ENCODE measurements at regions not wholly inside any gene's neighbourhood (a gene's known extent, or its start where the extent isn't known, plus 50 kb on each side); places are given as distances from the start of the nearest gene placed in this dataset.

GRCh38 chr12:30813525-30814294 lies 59.0 kb upstream of the CAPRIN2 start:
- Mint-ChIP-seq H3K27ac (no peak overlapping the region), H3K36me3 (no peaks in the 10 kb centered on the region), H3K9me3 (no peaks in the 10 kb centered on the region)
- peak; percentile 64 to 85 for ATAC-seq
- no peak for DNase-seq (ENCODE audit: low spot score in 2 of 2)

DNA sequence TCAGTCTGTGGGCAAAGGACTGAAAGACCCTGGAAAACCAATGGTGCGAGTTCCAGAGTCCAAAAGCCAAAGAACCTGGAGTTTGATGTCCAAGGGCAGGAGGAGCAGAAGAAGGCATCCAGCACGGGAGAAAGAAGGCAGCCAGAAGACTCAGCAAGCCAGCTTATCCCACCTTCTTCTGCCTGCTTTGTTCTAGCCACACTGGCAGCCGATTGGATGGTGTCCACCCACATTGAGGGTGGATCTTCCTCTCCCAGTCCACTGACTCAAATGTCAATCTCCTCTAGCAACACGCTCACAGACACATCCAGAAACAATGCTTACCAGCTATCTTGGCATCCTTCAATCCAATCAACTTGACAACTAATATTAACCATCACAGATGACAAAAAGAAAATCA lies 57.2 kb upstream of the CAPRIN2 start:
- H3K27ac Mint-ChIP-seq: no peak overlapping the region
- H3K36me3 Mint-ChIP-seq: no peaks in the 10 kb centered on the region
- ATAC-seq: no peak
- no peaks in the 10 kb centered on the region for H3K9me3 Mint-ChIP-seq
- DNase-seq (ENCODE audit: low spot score in 2 of 2): no peak

GRCh38 chr12:30810918-30811317 lies 56.2 kb upstream of the CAPRIN2 start:
- Mint-ChIP-seq H3K27ac (no peak overlapping the region), H3K36me3 (no peaks in the 10 kb centered on the region), H3K9me3 (no peaks in the 10 kb centered on the region)
- DNase-seq (ENCODE audit: low spot score in 2 of 2) (no peak), ATAC-seq (no peak)

DNA sequence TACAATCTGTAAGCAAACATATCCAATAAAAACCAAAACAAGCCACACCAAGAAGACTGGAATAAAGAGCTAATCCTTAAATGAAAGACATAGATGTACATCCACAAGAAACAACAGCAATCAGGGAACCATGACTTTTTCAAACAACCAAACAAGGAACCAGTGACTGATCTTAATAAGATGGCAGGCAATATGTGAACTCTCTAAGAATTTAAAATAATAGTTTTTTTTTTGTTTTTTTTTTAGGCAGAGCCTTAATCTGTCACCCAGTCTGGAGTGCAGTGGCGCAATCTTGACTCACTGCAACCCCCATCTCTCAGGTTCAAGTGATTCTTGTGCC lies 52.9 kb upstream of the CAPRIN2 start:
- no peaks in the 10 kb centered on the region for H3K9me3 Mint-ChIP-seq
- ATAC-seq (no peak), DNase-seq (ENCODE audit: low spot score in 2 of 2) (no peak)
- no peaks in the 10 kb centered on the region for H3K36me3 Mint-ChIP-seq
- H3K27ac Mint-ChIP-seq: no peak overlapping the region

GRCh38 chr12:30806989-30807694 lies 52.4 kb upstream of the CAPRIN2 start:
- Mint-ChIP-seq H3K27ac (no peak overlapping the region), H3K9me3 (no peaks in the 10 kb centered on the region), H3K36me3 (no peaks in the 10 kb centered on the region)
- DNase-seq (ENCODE audit: low spot score in 2 of 2) (no peak), ATAC-seq (peak; percentile 73 to 76)

DNA sequence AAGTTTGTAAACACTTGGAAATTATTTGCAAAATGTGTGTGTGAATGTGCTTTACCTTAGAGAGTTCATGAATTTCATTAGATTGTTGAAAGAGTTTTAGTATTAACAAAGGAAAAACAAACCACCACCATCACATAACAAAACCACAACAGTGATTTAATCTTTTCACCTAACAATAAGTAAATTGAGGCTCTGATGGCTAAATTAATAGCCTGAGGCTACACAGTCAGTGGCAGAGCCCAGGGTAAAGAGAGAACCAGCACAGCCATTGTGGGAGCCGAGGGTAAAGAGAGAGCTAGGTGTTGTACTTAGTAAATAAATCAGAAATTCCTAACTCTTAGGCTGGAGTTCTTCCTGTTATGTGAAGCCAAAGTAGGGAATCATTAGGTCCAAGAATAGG lies 51.2 kb upstream of the CAPRIN2 start:
- no peak overlapping the region for H3K27ac Mint-ChIP-seq
- no peaks in the 10 kb centered on the region for H3K9me3 Mint-ChIP-seq
- no peak for DNase-seq (ENCODE audit: low spot score in 2 of 2)
- no peaks in the 10 kb centered on the region for H3K36me3 Mint-ChIP-seq
- ATAC-seq: no peak

All from activated naive CD4-positive, alpha-beta T cell treated with anti-CD3 and anti-CD28 coated beads, Interleukin-2, amount 50 U/mL, for 72 hours (primary cell).